IMR-90 (cell line): ENCODE measurements at regions not wholly inside any gene's neighbourhood (a gene's known extent, or its start where the extent isn't known, plus 50 kb on each side); places are given as distances from the start of the nearest gene placed in this dataset.
"Not testable (repeated sequence)": the region's sequence is repeated elsewhere in the genome, so short reads cannot be mapped to it uniquely, and the experiment has no call there.

Experiments
- CEBPB ChIP-seq: IDR thresholded peaks from 2 replicates; pipeline ENCODE4 v1.6.1; 2012; ENCODE audit warnings: low read depth, low read length, improper control_type of control experiment
- CHD1 ChIP-seq: IDR thresholded peaks from 2 replicates; pipeline ENCODE4 v1.6.1; 2012; ENCODE audit warnings: low read depth, low read length, improper control_type of control experiment
- CTCF ChIP-seq: conservative IDR thresholded peaks from 2 replicates; pipeline ENCODE4 v1.5.1; 2012; ENCODE audit warnings: mild to moderate bottlenecking, low read depth, low read length, improper control_type of control experiment
- POLR2A ChIP-seq: IDR thresholded peaks from 2 replicates; pipeline ENCODE4 v1.6.1; 2012; ENCODE audit warnings: mild to moderate bottlenecking, low read depth, low read length
- RAD21 ChIP-seq: IDR thresholded peaks from 2 replicates; pipeline ENCODE4 v1.6.1; 2012; ENCODE audit warnings: low read length, improper control_type of control experiment
- RCOR1 ChIP-seq: IDR thresholded peaks from 2 replicates; pipeline ENCODE4 v1.6.1; 2012; ENCODE audit warnings: mild to moderate bottlenecking, low read length, improper control_type of control experiment; ENCODE audit not compliant: insufficient replicate concordance
- SMC3 ChIP-seq: fragments of 150-350 bp; IDR thresholded peaks from 2 replicates; pipeline ENCODE4 v1.6.1; 2016; ENCODE audit warnings: low read depth, mild to moderate bottlenecking, antibody characterized with exemption, low read length, moderate library complexity

- not testable (repeated sequence) for TF ChIP-seq CTCF, RAD21, CHD1, POLR2A, SMC3, CEBPB, RCOR1
Measured at GRCh38 chr16:35600161-35600555, 2140.7 kb downstream of the TP53TG3F start.
